ENCODE measurements at regions not wholly inside any gene's neighbourhood (a gene's known extent, or its start where the extent isn't known, plus 50 kb on each side); places are given as distances from the start of the nearest gene placed in this dataset.

DNA sequence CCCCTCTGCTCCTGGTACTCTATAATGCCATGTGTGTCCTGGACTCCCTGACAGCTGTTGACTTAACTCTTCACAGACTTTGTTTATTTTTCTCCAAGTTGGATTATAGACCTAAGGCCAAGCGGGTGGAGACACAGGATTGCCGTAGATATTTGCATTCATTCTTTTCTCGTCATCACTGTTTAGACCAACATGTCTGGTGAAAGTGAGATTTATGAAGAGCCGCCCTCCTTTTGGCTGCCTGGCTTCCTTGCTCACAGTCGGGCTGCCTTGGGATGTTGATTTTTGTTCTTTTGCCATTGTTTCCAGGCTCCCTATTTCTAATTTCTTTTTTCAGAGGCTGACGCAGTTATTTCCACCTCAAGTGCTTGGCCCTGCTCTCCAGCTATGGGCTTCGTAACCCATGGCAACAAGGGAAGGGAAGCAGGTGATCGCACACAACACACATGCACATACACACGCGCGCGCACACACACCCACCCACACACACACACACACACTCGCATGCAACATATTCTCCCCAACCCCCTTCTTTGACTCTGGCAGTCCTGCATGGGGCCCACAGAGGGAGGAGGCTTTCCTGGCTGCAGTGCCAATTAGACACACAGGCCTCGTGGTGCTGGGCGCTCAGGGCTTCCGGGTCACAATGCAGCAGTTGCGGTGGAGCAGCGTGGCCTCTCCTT is 296.5 kb downstream of the MTX2 start:
- DNase-seq (ENCODE audit: low read depth, low spot score), result no peak
- Mint-ChIP-seq H3K27ac (ENCODE audit: unreplicated experiment) (no peak overlapping the region), H3K4me1 (peaks cover 9% of the 10 kb centered on the region), H3K36me3 (ENCODE audit: low read depth) (no peaks in the 10 kb centered on the region), H3K27me3 (ENCODE audit: low read depth) (peaks cover 65% of the 10 kb centered on the region), H3K9me3 (no peaks in the 10 kb centered on the region), H3K4me3 (no peak overlapping the region)
- no peak for TF ChIP-seq CTCF (conservative IDR thresholded peaks at IDR 0.05)

GRCh38 chr2:176566496-176566895 is 297.3 kb downstream of the MTX2 start:
- Mint-ChIP-seq H3K36me3 (ENCODE audit: low read depth) (no peaks in the 10 kb centered on the region), H3K4me3 (no peak overlapping the region), H3K27ac (ENCODE audit: unreplicated experiment) (no peak overlapping the region), H3K4me1 (peaks cover 9% of the 10 kb centered on the region), H3K27me3 (ENCODE audit: low read depth) (peaks cover 61% of the 10 kb centered on the region), H3K9me3 (no peaks in the 10 kb centered on the region)
- TF ChIP-seq CTCF (conservative IDR thresholded peaks at IDR 0.05), result no peak
- no peak for DNase-seq (ENCODE audit: low read depth, low spot score)

DNA sequence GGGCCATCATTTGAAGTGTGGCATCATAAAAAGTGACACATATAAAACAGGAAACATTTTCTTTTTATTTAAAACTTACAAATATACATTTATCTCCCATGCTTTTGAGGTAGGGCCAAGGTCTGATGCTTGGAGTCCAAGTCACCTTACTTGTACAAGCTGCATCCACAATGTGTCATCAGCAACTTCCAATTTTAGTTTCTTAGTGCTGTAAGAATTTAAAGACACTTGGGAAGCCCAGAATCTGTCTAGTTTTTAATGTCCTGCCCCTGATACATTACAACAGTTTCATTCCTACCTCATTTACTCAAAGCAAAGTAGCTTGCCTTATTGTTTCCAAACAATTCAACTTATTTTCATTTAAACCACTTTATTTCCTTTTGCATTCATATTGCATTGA is 297.7 kb downstream of the MTX2 start:
- no peak for DNase-seq (ENCODE audit: low read depth, low spot score)
- no peak overlapping the region for H3K27ac Mint-ChIP-seq (ENCODE audit: unreplicated experiment)
- H3K27me3 Mint-ChIP-seq (ENCODE audit: low read depth), result peaks cover 58% of the 10 kb centered on the region
- no peaks in the 10 kb centered on the region for H3K36me3 Mint-ChIP-seq (ENCODE audit: low read depth)
- peaks cover 9% of the 10 kb centered on the region for H3K4me1 Mint-ChIP-seq
- TF ChIP-seq CTCF (conservative IDR thresholded peaks at IDR 0.05), result no peak
- no peak overlapping the region for H3K4me3 Mint-ChIP-seq
- H3K9me3 Mint-ChIP-seq, result no peaks in the 10 kb centered on the region

GRCh38 chr2:176567361-176567760 is 298.1 kb downstream of the MTX2 start:
- H3K4me1 Mint-ChIP-seq, result peaks cover 9% of the 10 kb centered on the region
- peaks cover 56% of the 10 kb centered on the region for H3K27me3 Mint-ChIP-seq (ENCODE audit: low read depth)
- H3K36me3 Mint-ChIP-seq (ENCODE audit: low read depth), result no peaks in the 10 kb centered on the region
- no peak overlapping the region for H3K4me3 Mint-ChIP-seq
- no peak overlapping the region for H3K27ac Mint-ChIP-seq (ENCODE audit: unreplicated experiment)
- DNase-seq (ENCODE audit: low read depth, low spot score), result no peak
- no peaks in the 10 kb centered on the region for H3K9me3 Mint-ChIP-seq
- TF ChIP-seq CTCF (conservative IDR thresholded peaks at IDR 0.05), result no peak

GRCh38 chr2:176569574-176569973 is 300.3 kb downstream of the MTX2 start:
- Mint-ChIP-seq H3K36me3 (ENCODE audit: low read depth) (no peaks in the 10 kb centered on the region), H3K4me3 (no peak overlapping the region), H3K27me3 (ENCODE audit: low read depth) (peaks cover 40% of the 10 kb centered on the region), H3K4me1 (peaks cover 9% of the 10 kb centered on the region), H3K9me3 (no peaks in the 10 kb centered on the region), H3K27ac (ENCODE audit: unreplicated experiment) (no peak overlapping the region)
- TF ChIP-seq CTCF (conservative IDR thresholded peaks at IDR 0.05), result no peak
- no peak for DNase-seq (ENCODE audit: low read depth, low spot score)

Measured in neural crest cell (in vitro differentiated cells).